Femur (tissue), 1 donor: ENCODE measurements at regions not wholly inside any gene's neighbourhood (a gene's known extent, or its start where the extent isn't known, plus 50 kb on each side); places are given as distances from the start of the nearest gene placed in this dataset.
A peak's percentile ranks its signal among the peaks of the same experiment; 100 is the strongest.
"Not testable (repeated sequence)": the region's sequence is repeated elsewhere in the genome, so short reads cannot be mapped to it uniquely, and the experiment has no call there.

Experiments
- DNase-seq: peaks from one replicate; pipeline ENCODE4 v3.0.0-alpha.2; 2017

DNA sequence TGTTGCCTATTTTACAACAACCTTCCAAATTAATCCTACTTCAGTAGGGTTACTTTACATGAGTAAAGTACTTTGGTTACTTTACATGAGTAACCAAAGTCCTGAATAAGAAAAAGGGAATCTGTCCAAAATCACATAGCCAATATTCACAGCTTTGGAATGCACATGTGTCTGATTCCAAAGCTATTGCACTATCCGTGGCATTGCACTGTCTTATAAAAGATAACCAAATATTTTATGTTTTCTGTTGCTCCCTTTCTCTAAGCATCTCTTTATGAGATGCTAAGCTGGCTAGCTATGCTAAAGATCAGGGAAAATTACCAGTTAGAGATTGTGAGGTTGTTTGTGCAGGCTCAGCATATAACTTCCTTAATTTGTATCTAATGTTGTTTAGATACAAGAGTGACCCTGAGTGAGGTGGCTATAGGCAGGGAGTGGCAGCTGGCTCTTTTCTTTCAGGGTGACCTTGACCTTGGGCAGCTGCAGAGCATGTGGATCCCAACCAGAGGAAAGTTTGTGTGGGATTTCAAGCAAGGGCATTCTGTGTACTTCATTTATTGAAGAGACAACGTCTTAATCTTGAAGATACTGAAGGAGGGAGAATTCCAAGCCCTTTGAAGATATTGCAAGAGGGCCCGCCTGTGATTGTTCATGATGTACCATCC lies 366.1 kb upstream of the ANKRD30A start:
- DNase-seq, result no peak

DNA sequence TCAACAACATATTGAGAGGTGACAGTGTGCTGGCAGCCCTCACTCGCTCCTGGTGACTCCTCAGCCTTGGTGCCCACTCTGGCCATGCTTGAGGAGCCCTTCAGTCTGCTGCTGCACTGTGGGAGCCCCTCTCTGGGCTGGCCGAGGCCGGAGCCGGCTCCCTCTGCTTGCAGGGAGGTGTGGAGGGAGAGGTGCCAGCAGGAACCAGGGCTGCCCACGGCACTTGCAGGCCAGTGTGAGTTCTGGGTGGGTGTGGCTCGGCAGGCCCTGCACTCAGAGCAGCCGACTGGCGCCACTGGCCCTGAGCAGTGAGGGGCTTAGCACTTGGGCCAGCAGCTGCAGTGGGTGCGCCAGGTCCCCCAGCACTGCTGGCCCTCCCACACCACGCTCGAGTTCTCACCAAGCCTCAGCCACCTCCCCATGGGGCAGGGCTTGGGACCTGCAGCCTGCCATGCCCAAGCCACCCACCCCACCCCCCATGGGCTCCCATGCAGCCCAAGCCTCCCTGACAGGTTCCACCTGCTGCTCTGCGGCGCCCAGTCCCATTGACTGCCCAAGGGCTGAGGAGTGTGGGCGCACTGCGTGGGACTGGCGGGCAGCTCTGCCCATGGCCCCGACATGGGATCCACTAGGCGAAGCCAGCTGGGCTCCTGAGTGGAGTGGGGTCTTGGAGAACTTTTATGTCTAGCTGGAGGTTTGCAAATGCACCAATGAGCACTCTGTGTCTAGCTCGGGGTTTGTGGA lies 377.1 kb upstream of the ANKRD30A start:
- DNase-seq, result no peak

DNA sequence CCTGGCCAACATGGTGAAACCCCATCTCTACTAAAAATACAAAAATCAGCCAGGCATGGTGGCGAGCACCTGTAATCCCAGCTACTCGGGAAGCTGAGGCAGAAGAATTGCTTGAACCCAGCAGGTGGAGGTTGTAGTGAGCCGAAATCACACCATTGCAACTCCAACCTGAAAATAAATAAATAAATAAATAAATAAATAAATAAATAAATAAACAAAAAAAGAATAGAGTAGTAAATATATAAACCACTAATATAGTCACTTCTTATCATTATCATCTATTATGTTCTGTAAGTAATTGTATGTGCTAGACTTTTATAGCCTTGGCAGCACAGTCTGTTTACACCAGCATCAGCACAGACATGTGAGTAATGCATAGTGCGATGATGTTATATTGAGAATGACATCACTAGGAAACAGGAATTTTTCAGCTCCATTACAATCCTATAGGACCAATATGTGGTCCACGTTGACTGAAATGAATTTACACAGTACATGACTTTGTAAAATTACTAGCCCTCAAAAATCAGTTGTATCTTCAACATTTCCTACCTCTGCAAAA lies 385.4 kb upstream of the ANKRD30A start:
- DNase-seq, result no peak

DNA sequence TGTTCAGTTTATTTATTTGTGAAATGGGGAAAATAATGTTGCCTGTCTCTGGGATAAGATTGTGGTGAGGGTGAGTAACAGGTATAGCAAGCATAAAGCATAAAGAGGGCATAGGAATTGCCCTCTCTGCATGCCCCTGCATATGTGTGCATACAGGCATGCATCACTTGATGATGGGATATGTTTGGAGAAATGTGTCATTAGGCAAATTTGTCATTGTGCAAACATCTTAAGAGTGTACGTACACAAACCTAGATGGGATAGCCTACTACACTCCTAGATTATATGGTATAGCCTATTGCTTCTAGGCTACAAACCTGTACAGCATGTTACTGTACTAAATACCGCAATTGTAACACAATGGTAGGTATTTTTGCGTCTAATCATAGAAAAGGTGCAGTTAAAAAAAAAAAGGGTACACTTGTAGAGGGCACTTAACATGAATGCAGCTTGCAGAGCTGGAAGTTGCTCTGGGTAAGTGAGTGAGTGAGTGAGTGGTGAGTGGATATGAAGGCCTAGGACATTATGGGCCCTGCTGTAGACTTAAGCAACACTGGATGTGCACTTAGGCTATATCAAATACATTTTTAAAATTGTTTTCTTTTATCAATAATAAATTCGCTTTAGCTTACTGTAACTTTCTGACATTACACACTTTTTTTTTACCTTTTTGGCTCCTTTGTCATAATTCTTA lies 386.5 kb upstream of the ANKRD30A start:
- DNase-seq, result no peak

DNA sequence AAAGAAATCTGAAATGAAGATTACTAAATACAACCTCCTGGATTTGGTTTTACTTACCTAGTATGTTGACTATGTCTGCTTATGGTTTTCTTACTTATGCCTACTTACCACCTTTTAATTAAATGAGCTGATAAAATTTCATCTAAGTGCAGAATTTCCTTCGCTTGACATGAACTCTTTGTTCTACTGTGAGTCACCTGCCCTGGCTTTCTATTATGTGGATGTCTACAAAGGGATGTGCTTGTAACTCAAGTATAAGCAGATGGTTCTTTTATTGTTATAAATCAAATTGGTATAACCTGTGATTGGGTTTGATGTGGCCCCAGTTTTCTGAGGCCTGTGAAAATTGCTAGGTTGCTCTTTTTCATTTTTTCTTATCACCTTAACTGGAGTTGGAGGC lies 389.1 kb upstream of the ANKRD30A start:
- DNase-seq, result no peak

- DNase-seq, result not testable (repeated sequence)
Observed at GRCh38 chr10:36734590-36734989, 390.8 kb upstream of the ANKRD30A start.

DNA sequence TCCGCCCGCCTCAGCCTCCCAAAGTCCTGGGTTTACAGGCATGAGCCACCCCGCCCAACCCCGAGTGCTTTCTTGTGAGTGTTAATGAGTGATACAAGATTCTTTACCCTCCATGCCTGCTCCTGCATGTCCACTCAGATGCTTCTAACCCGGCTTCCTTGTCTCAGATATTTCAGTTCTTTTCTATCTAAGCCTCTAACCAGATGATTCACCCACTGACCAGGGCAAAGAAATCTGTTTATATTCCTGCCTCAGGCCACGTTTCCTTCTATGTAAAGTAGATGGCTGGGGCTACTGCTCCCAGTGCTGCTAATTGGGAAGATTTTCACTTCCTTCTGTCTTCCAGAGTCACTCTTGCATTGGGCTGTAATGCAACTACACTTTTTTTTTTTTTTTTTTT lies 395.1 kb upstream of the ANKRD30A start:
- no peak for DNase-seq

DNA sequence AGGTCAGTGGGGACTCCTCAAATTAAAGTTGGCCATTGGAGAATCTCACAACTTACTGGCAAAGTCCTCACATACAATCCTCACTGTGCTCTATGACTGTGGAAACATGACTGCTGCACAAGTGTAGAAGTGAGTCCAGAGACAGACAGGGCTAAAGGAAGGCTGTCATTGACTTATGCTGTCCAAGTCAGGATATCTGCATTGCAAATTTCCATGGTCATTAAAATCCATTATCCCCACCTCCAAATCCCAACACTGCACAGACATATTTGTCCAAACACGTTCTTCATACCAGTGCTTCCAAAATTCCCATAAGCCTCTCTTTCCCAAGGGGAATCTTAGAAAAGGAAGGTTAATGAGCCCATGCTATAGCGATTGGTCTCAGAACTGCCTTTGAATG lies 396.8 kb upstream of the ANKRD30A start:
- no peak for DNase-seq

- DNase-seq, result peak; percentile 87
Observed at GRCh38 chr10:36725581-36726520, 399.5 kb upstream of the ANKRD30A start.

DNA sequence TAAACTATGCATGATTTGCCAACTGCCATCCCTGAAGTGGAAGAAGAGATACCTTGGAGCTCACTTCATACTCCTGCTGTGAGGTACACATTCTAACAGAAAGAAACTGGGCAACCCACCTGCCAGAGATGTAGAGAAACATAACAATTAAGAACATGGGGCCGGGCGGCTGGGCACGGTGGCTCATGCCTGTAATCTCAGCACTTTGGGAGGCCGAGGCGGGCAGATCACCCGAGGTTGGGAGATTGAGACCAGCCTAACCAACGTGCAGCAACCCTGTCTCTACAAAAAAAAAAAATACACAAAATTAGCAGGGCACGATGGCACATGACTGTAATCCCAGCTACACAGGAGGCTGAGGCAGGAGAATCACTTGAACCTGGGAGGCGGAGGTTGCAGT lies 402.6 kb upstream of the ANKRD30A start:
- DNase-seq, result no peak

GRCh38 chr10:36721871-36722270 lies 403.5 kb upstream of the ANKRD30A start:
- no peak for DNase-seq

GRCh38 chr10:36720895-36721294 lies 404.5 kb upstream of the ANKRD30A start:
- DNase-seq, result no peak

GRCh38 chr10:36717118-36717517 lies 408.3 kb upstream of the ANKRD30A start:
- DNase-seq, result no peak

- no peak for DNase-seq
Observed at GRCh38 chr10:36716291-36716690, 409.1 kb upstream of the ANKRD30A start.

DNA sequence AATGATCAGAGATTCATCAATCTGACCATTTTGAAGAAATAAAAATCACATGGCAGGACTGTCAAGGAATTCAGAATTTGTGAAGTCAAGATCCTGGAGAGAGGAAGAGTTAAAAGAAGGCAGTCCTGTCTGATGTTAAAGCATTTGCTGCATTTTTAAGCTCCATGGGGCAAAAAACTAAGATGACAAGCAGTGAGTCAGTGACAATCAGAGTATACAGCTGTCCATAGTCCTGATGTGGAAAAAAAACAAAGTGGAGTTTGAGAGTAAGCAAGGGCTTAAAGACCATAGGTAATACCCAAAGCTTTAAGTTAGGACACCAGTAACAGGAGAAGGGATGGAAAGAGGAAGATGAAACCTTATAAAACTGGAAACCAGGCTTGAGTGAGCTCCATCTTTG lies 412.7 kb upstream of the ANKRD30A start:
- no peak for DNase-seq

GRCh38 chr10:36711361-36711760 lies 414.0 kb upstream of the ANKRD30A start:
- DNase-seq, result no peak

- DNase-seq, result no peak
Observed at GRCh38 chr10:36704124-36704523, 421.3 kb upstream of the ANKRD30A start.

DNA sequence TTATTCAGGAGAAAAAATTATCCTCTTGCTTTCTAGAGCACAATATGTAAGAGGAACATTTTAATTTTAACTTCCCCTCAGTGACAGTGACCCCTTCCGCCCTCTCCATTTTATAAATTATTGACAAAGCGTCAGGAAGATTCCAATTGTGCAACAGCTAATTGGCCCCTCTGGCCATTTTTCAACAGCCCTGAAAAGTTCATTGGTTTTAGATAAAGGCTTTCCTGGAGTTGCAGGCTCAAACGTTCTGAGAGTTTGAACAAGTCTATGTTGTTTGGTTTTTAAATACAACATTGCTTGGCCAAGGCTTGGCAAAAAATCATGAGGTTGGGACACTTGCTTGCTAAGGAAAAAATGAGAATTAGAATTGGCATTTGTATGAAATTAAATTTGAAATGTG lies 422.2 kb upstream of the ANKRD30A start:
- DNase-seq, result no peak

GRCh38 chr10:36700123-36700522 lies 425.3 kb upstream of the ANKRD30A start:
- DNase-seq, result no peak

DNA sequence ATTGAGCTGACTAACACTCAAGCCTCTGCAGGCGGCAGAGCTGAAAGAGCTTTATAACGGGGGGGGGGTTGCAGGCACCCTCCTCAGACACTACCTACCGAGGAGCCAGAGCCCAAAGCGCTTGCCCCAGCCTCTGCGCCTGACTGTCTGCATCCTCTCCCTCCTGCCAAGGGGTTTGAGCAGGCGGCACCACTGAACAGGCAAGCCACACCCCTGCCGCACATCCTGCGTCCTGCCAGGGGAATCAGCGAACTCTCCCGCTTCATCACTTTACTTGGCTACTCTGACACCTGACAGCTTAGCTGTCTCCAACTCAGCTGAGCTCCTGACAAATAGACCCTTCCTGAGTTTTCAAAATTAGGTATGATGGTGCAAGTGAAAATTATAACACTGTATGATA lies 432.6 kb upstream of the ANKRD30A start:
- DNase-seq, result no peak

DNA sequence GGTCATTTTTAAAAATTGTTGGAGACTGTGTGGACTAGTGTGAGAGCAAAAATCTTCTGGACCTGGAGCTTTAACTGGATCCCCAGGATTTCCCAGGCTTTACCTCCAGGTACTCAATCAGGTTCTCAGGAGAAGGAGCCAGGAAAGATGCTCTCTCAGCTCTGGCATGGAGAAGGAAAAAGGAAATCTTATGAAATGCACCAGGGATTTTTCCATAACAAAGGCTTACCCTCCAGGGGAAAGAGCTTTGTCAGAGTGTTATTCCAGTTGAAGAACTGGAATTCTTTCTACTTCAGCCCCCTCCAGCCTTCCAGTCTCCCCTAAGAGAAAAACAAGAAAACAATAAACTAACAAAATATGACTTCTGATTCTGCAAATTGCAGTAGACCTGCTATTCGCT lies 436.7 kb upstream of the ANKRD30A start:
- no peak for DNase-seq

- DNase-seq, result no peak
Observed at GRCh38 chr10:36683421-36683820, 442.0 kb upstream of the ANKRD30A start.
